AG09319 (cell line): ENCODE measurements at regions not wholly inside any gene's neighbourhood (a gene's known extent, or its start where the extent isn't known, plus 50 kb on each side); places are given as distances from the start of the nearest gene placed in this dataset.

Source experiments
- DNase-seq: peaks from one replicate; pipeline ENCODE4 v3.0.0-alpha.2; 2010; ENCODE audit warnings: low read depth; ENCODE audit errors: extremely low read depth
- CTCF ChIP-seq: IDR thresholded peaks from 2 replicates; pipeline ENCODE4 v1.5.1; 2011; ENCODE audit warnings: low read depth, mild to moderate bottlenecking, inconsistent platforms, low read length, moderate library complexity

DNA sequence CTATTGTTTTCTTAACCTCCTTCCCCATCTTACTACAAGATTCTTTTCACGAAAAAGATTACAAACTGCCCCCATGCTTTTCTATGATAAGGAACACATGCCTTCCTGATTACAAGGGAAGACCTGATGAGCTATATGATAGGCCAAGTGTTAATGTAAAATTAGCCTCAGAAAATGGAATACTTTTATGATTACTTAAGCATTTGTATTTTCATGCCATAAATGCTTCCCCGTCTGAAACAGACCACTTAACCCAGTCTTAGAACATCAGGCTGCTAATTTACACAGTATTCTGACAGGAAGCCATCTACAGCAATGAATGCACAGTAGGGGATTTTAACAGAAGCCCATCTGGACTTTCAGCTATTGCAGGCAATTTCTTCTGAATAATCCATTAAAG, 274.9 kb downstream of the HAO1 start:
- no peak for DNase-seq
- TF ChIP-seq CTCF, result no peak

GRCh38 chr20:7667194-7667593, 273.1 kb downstream of the HAO1 start:
- no peak for TF ChIP-seq CTCF

GRCh38 chr20:7672571-7672970, 267.7 kb downstream of the HAO1 start:
- no peak for TF ChIP-seq CTCF
- DNase-seq, result no peak

More at GRCh38 chr20:7667194-7667593, 273.1 kb downstream of the HAO1 start:
- no peak for DNase-seq

- DNase-seq, result peak; percentile 82
Observed at GRCh38 chr20:7673841-7674240, 266.4 kb downstream of the HAO1 start.

GRCh38 chr20:7682916-7683315, 257.3 kb downstream of the HAO1 start:
- no peak for DNase-seq
- no peak for TF ChIP-seq CTCF

More at GRCh38 chr20:7673841-7674240, 266.4 kb downstream of the HAO1 start:
- no peak for TF ChIP-seq CTCF

DNA sequence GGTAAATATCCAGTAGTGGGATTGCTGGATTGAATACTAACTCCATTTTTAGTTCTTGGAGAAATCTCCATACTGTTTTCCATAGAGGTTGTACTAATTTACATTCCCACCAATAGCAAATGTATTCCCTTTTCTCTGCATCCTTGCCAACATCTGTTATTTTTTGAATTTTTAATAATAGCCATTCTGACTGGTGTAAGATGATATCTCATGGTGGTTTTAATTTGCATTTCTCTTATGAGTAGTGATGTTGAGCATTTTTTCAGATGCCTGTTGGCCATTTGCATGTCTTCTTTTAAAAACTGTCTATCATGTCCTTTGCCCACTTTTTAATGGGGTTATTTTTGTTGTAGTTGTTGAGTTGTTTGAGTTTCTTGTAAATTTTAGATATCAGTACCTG, 253.2 kb downstream of the HAO1 start:
- no peak for TF ChIP-seq CTCF

GRCh38 chr20:7689151-7689550, 251.1 kb downstream of the HAO1 start:
- no peak for DNase-seq
- no peak for TF ChIP-seq CTCF

More for the DNA sequence above, 253.2 kb downstream of the HAO1 start:
- no peak for DNase-seq
